GM21723 (cell line): ENCODE measurements at regions not wholly inside any gene's neighbourhood (a gene's known extent, or its start where the extent isn't known, plus 50 kb on each side); places are given as distances from the start of the nearest gene placed in this dataset.

Experiments used
- ATAC-seq: cut with Tn5 transposase; IDR thresholded peaks from one replicate; pipeline ENCODE4 v1.9.1; 2021; ENCODE audit warnings: mild to moderate bottlenecking, moderate library complexity; ENCODE audit not compliant: unreplicated experiment

GRCh38 chr1:57839067-57839466 lies 415.2 kb upstream of the DAB1 start:
- ATAC-seq: no peak

- no peak for ATAC-seq
These were observed 411.8 kb upstream of the DAB1 start for GRCh38 chr1:57835620-57836019.

GRCh38 chr1:57833296-57833695 lies 409.4 kb upstream of the DAB1 start:
- no peak for ATAC-seq

GRCh38 chr1:57832612-57833011 lies 408.8 kb upstream of the DAB1 start:
- no peak for ATAC-seq

- ATAC-seq: no peak
These were observed 407.8 kb upstream of the DAB1 start for GRCh38 chr1:57831624-57832023.

GRCh38 chr1:57826535-57826934 lies 402.7 kb upstream of the DAB1 start:
- ATAC-seq: no peak

GRCh38 chr1:57824535-57824934 lies 400.7 kb upstream of the DAB1 start:
- ATAC-seq: no peak

- no peak for ATAC-seq
These were observed 396.7 kb upstream of the DAB1 start for GRCh38 chr1:57820356-57821095.

- ATAC-seq: no peak
These were observed 396.0 kb upstream of the DAB1 start for GRCh38 chr1:57819893-57820292.

GRCh38 chr1:57803586-57803985 lies 379.7 kb upstream of the DAB1 start:
- ATAC-seq: no peak

- no peak for ATAC-seq
These were observed 376.5 kb upstream of the DAB1 start for GRCh38 chr1:57800376-57800775.

GRCh38 chr1:57799490-57800115 lies 375.7 kb upstream of the DAB1 start:
- no peak for ATAC-seq

- ATAC-seq: no peak
These were observed 374.7 kb upstream of the DAB1 start for GRCh38 chr1:57798543-57798942.

- no peak for ATAC-seq
These were observed 373.2 kb upstream of the DAB1 start for GRCh38 chr1:57797084-57797483.

- no peak for ATAC-seq
These were observed 372.8 kb upstream of the DAB1 start for GRCh38 chr1:57796616-57797015.

- no peak for ATAC-seq
These were observed 372.0 kb upstream of the DAB1 start for GRCh38 chr1:57795886-57796285.

- ATAC-seq: no peak
These were observed 370.2 kb upstream of the DAB1 start for GRCh38 chr1:57794078-57794477.

- ATAC-seq: no peak
These were observed 367.6 kb upstream of the DAB1 start for GRCh38 chr1:57791497-57791896.

- ATAC-seq: no peak
These were observed 366.1 kb upstream of the DAB1 start for GRCh38 chr1:57789936-57790335.

GRCh38 chr1:57788313-57788712 lies 364.5 kb upstream of the DAB1 start:
- ATAC-seq: no peak

GRCh38 chr1:57784356-57784755 lies 360.5 kb upstream of the DAB1 start:
- no peak for ATAC-seq

GRCh38 chr1:57782357-57782756 lies 358.5 kb upstream of the DAB1 start:
- ATAC-seq: no peak
